CD4-positive, alpha-beta T cell treated with Interleukin-4 for 1 hour (primary cell): ENCODE measurements at regions not wholly inside any gene's neighbourhood (a gene's known extent, or its start where the extent isn't known, plus 50 kb on each side); places are given as distances from the start of the nearest gene placed in this dataset.
"Not testable (repeated sequence)": the region's sequence is repeated elsewhere in the genome, so short reads cannot be mapped to it uniquely, and the experiment has no call there.

ENCODE experiments used
- DNase-seq, 2 donors: peaks; one replicate each; pipeline ENCODE4 v3.0.0-alpha.2; 2020 to 2022

DNA sequence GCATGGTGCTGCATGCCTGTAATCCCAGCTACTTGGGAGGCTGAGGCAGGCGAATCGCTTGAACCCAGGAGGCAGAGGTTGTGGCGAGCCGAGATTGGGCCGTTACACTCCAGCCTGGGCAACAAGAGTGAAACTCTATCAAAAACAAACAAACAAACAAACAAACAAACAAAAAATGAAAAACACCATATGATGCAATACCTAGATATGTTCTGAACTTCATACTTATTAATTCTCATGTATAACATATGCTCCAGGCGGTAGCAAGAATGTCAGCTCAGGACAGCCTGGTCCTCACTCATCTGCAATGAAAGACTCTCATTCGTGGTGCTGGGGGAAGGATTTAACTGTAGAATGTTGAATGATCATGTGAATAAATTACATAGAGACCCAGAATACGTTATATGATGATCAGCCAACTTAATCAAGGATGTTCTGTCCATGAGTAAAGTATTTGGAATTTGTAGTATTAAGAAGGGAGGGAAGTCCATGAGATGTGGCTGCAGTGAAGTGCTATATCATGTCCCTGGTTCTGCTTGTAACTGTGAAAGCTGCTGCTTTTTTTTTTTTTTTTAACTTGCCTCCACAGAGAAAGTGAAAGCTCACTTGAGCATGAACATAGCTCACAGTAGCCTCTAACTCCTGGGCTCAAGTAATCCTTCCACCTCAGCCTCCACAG, 206.8 kb downstream of the UQCRFS1 start:
- no peak for DNase-seq

DNA sequence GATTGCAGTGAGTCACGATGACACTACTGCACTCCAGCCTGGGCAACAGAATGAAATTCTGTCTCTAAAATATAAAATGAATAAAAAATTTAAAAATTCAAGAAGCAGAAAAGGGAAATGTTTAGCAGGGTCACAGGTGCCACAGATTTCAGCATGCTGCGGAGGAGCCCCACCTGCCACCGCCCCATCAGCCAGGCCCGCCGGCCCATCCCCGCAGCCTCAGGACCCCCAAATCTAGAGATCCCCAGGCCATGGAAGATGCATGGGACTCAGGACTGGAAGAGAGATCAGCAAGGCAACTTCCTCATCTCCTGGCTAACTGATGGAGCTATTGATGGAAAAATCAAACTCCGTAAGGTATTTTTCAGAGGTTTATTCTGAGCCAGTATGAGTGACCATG, 208.2 kb downstream of the UQCRFS1 start:
- no peak for DNase-seq

DNA sequence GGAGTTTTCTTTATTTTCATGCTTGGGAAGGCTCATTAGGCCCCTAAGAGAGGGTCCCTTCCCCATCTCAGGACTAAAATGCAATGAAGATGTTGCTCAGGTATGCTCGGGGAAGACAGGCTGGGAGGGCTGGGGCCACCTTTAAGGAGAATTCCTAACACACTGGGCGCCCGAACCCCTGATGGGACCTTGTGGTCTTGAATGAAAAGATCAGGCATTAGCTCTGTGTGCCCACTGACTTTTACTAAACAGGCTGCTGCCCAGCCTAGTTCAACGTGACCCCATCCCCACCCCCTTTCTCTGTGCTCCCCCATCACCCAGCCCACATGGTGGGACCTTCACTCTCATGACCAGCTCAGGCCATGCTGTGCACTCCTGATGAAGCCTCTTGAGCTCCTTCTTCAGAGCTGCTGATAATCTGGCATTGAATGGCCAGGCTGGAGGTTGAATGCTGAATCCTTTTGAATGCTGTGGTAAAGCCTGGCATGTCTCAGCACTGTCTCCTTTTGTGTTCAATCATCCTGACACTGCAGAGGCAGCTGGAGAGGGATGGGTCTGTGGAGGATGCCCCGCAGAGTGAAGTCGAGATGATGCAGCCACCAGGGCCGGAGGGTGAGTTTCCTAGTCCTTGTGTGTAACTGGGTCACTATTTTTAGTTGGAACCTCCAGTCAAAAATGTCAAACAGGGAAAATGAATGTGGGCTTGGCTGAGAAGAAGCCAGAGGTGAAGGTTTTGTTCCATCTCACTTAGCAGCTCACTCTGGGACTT, 209.1 kb downstream of the UQCRFS1 start:
- no peak for DNase-seq

DNA sequence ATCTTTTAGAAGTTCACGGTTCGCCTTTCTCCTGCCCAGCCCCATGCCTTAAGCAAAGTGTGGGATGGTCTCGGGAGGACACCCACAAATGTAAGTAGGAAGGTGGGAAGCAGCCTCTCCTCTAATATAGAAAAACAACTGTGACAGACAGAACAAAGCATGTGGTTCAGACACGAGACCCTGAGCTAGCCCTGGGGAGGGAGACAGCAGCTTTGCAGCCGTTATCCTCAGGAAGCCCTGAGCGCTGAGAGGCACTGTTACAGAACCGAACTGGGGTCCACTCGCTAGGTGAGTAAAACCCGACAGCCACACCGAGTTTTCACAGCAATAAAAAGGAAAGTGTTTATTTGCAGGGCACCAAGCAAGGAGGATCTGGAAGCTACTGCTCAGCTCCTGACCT, 210.6 kb downstream of the UQCRFS1 start:
- DNase-seq: no peak

DNA sequence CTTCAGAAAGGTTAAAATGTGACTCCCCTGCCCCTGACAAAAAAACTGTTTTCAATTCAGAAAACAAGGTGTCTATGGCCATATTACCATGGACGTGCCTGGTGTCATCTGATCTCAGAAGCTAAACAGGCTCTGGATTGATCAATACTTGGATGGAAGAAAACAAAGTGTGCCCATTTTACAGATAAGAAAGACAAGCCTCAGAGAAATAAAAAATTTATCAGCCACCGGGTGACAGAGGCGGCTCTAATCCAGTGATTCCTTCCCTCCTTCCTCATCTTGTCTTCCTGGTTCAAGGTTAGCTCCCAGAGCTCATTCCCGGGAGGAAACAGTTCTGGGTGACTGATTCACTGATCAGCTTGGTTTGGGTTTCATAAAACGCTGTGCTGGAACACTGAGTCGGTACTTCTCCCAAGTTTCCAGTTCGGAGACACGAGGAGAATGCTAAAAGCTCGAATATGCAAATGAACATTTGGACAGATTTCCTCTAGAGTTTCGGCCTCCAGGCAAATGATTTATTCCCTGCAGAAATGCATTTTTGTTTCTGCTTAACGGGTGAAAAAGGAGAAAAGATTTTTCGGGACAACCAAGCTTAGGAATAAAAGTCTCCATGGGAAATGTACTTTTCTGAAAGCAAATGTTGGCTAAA, 211.2 kb downstream of the UQCRFS1 start:
- DNase-seq: no peak

DNA sequence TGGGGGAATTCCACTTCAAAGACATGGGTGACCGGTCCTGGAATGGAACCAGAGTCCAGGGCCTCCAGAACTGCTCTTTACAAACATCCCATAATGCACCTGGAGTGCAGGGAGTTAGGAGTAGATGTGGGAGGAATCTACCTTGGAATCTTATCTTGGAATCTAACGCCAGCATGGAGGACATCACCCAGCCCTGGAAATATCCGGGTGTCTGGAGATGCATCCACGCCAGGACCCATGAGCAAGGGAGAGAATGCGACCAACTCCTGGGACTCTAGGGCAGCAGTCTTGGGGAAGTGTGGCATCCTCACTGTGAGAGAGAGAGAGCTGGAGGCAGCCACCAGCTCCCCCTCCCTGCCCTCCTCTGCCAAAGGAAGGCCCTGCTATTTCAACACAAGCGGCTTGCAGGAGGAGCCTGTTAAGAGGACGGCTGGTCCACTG, 211.8 kb downstream of the UQCRFS1 start:
- DNase-seq: no peak

DNA sequence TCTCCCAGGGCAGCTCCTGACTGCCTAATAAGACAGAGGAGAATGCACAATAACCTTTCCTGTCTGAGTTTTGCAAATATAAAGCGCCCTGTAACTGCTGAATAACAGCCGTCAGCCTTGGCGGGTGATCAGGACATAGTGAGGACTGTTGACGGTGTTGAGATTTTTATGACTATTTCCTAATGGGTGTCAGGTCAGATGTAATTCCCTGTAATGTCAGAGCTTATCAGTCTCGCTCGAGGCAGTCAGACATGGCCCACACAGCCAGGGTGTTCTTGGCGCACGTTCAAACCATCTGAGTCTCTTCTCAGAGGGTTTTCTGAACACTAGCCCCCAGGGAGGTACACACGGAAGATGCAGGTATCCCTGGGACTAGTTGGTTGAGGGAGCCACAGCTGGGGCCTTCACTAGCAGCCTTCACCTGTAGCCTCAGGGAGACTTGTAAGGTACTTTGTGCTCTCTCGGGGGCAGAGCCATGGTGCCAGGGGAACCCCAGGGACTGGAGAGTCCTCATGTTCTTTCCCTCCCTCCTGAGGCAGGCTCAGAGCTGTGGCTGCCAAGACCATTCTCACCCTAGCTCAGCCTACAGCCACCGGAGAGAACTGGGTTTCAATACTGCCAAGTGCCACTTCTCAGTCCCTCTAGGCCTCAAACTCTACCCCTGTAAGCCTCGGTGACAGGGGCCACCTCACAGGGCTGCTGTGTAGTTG, 213.1 kb downstream of the UQCRFS1 start:
- no peak for DNase-seq

DNA sequence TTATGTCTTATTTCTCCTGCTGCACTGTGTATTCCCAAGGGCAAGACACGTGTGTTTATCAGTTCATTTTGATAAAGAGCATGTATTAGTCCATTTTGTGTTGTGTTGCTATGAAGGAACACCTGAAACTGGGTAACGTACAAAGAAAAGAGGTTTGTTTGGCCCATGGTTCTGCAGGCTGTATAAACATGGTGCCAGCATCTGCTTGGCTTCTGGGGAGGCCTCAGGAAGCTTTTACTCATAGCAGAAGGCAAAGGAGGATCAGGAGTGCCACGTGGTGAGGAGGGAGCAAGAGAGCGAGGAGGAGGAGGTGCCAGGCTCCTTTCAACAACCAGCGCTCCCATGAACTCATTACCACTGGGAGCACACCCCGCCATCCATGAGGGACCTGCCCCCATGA, 214.0 kb downstream of the UQCRFS1 start:
- DNase-seq: no peak

DNA sequence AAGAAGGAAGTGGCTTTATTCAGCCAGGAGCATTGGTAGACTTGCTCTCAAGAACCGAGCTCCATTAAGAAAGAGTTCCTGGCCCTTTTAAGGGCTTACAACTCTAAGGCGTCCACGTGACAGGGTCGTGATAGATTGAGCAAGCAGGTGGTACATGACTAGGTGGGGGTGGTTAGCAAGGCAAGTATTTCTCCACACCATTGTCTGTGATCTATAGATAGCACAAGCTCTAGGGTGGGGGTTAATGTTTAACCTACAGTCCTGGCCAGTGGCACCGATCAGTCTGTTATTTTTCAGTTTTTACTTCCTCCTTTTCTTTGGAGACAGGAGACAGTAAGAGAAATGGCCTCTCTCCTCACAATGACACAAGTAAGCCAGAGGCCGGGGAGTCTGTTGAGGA, 215.1 kb downstream of the UQCRFS1 start:
- not testable (repeated sequence) for DNase-seq

DNA sequence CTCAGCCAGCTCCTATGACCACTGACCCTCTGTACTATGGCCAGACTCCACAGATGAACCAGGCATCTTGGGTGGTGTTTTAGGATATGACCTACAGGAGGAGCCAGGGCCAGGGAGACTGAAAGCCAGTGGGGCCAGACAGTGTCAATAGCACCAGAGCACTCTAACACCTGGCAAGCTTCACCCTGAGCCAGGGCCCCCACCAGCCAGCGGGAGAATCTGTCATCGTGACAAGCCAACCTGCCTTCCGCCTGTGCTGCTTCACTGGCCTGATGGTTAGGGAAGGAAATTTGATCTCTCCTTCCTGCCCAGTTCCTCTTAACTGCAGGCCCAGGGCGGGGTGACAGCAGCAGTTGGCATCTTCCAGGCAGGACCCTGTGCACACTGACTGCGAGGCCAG, 222.4 kb downstream of the UQCRFS1 start:
- no peak for DNase-seq

DNA sequence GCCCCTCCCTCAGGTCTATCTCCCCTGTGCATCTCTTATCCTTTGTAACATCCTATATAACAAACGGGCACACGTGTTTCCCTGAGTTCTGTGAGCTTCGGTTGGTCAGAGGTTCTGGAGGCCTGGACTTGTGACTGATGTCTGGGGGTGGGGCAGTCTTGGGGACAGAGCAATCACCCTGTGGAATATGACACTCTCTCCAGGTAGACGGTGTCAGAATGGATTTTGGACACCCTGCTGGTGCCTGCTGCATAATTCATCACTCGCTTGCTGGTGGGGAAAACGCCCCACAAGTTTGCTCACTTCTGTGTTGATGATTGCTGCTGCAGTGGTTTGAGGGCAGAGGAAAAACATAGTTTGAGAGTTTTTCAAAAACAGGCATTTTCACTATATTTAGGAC, 223.2 kb downstream of the UQCRFS1 start:
- DNase-seq: no peak

DNA sequence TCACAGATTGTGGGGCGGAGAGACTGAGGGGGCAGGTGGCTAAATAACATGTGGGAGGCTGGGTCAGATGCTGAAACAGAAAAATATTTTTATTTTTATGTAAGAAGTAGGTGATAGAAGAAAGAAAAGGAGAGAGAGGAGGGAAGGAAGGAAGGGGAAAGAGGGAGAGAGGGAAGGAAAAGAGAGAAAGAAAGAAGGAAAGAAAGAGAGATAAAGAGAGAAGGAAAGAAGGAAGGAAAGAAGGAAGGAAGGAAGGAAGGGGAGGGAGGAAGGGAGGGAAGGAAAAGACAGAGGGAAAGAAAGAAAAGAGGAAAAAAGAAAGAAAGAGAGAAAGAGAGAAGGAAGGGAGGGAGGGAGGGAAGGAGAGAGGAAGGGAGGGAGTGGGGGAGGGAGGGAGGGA, 224.9 kb downstream of the UQCRFS1 start:
- no peak for DNase-seq

DNA sequence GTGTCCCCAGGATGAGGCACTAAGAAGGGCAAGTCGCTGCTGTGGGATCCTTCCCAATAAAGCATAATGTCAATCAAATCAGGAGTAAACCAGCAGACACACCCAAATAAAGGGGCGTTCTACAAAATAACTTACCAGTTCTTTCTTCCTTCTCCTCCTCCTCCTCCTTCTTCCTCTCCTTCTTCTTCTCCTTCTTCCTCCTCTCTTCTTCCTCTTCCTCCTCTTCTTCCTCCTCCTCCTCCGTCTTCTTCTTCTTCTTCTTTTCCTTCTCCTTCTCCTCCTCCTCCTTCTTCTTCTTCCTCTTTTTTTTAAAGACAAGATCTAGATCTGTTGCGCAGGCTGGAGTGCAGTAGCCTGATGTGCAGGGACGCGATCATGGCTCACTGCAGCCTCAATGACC, 225.8 kb downstream of the UQCRFS1 start:
- no peak for DNase-seq

DNA sequence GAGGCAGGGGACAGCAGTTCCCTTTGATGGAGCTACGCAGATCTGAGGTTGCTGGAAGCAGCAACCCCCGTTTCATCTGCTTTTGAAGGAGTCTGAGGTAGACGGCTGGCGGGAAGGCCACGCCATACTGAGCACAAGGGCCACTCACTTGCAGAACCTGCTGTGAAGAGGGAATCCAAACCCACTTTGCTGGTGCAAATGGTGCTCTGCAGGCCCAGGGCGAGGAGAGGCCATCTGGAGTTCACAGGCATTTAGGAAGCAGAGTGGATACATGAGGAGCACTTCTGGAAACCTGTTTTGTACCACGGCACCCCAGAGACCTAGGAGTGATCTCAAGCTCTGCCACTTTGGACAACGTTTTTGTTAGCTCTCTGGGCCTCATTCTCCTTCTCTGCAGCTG, 227.8 kb downstream of the UQCRFS1 start:
- no peak for DNase-seq

DNA sequence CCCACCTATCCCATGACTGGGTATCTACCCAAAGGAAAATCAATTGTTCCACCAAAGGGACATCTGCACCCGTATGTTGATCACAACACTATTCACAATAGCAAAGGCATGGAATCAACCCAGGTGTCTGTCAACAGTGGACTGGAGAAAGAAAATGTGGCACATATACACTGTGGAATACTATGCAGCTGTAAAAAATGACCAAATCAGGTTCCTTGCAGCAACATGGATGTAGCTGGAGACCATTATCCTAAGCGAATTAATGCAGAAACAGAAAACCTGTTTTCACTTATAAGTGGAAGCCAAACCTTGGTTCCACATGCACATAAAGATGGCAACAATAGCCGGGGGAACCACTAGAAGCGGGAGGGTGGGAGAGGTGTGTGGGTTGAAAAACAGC, 228.6 kb downstream of the UQCRFS1 start:
- no peak for DNase-seq

DNA sequence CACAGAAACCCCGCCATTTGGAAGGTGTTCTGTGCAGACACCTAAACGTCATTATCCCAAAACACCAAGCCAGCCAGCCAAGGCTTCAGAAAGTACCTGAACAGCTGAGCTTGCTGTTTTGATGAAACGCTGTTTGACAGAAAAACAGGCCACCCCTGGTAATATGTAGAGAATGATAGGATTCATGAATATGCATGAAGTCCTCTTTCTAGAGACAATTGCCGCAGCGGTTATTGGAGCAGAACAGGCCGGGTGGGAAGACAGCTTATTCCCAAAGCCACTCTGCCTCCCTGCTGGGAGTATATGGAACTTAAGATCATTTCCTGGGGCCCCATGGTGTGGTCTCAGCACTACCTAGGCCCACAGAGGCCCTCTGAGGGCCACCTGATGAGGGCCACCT, 229.5 kb downstream of the UQCRFS1 start:
- DNase-seq: no peak

DNA sequence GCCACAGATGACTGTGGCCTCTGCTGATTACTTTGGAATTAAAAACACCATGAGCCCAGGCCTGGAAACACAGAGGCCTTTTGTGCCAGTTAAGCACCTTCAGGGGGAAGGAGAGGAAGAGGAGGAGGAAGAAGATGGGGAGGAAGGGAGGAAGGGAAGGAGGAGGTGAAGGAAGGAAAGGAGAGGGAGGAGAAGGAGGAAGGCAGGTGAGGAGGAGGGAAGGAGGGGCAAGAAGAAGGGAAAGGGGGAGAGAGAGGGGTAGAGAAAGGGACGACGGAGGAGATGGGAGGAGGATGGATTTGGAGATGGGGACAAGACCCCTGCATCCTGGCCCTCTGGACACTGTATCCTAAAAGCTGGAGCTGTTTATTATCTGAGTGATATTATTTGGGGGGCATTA, 231.0 kb downstream of the UQCRFS1 start:
- no peak for DNase-seq

DNA sequence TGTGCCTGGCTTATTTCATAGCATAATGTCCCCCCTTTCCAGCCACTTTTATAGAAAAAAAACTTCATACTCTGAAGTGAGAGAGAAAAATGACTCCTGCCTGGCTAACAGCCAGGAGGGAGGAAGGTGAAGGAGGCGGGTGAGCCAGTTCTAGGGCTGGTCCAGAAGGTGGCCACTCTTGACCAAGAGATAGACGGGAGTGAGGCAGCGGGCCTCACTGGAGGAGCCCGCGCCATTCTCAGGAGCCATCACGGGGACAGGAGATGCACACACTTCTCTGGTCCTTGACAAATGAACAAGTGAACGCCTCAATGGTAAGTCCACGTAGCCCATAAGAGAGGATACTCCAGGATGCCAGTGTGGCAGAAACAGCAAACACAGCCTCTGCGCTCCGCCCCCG, 231.4 kb downstream of the UQCRFS1 start:
- DNase-seq: no peak

DNA sequence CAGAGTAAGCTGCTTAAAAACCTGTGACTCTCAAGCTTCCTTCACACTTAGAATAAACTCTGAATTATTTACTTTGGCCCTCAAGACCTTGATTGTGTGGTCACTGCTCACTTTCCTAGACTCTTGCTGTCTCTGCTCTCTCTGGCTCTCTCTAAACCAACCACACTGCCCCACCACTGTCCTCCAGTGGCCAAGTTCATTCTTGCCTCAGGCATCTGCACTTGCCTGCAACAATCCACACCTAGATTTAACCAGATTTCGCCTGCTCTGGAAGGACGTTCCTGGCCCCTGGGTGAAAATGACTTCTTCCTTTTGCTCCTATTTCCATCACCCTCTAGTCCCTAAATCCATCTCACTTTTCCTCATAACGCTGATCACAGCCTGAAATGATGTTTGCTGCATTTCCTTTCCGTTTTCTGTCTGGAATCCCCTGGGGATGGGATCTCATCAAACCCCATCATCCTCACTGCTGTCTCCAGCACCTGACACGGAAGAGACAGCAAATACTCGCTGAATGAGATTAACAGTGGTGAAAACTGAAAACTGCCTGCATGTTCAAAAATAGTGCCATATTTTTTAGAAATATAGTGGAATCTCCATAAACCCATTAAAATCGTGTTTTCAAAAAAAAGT, 232.6 kb downstream of the UQCRFS1 start:
- DNase-seq: no peak

DNA sequence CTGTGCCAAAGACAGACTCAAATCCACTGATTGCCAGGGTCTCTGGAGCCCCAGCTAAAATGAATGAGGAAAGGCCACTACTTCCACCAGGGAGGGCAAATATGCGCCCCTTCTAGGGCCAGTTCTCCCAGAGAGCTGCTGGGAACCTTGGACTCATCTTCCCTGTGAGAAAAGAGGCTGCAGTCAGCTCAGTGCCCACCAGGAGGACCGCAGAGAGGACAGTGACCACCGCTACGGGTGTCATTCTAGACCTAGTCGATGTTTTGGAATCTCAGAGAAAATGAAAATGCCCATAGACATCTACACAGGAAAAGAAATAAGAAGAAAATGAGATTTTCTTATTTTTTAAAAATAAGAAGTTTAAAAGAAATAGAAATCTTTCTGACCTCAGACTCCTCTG, 235.1 kb downstream of the UQCRFS1 start:
- DNase-seq: no peak

DNA sequence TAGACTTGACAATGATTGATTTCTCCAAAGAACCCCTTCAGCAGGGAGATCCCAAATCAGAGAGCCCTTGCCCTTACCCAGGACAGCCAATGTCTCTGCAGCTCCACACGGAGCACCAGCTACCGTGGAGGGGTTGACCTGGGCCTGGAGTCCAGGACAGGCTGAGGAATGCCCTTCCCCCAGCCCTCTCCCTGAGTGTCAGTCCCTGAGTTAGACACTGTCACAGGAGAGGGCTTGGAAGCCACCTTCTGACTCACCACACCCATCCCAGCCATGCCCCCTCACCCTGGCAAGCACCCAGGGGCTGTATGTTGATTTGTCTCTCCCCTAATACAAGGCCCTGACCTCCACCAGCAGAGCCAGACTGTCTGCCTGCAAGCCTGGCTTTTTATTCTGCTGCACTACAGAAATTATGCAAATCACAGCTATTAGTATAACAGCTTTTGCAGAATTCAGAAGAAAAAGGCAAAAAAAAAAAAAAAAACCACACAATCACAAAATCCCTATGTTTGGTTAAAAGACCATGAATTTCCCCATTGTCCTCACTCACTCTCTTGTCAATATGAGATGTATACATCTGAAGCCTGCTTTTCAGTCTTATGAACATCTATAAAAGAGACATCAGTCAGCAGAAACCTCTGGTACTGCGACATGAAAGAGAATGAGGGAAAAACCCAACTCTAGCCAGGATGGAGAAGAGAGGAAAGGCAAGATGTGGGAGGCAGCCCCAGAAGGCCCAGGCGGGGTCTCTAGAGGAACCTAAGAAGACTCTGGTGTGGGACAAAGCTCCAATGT, 240.7 kb downstream of the UQCRFS1 start:
- DNase-seq: no peak

DNA sequence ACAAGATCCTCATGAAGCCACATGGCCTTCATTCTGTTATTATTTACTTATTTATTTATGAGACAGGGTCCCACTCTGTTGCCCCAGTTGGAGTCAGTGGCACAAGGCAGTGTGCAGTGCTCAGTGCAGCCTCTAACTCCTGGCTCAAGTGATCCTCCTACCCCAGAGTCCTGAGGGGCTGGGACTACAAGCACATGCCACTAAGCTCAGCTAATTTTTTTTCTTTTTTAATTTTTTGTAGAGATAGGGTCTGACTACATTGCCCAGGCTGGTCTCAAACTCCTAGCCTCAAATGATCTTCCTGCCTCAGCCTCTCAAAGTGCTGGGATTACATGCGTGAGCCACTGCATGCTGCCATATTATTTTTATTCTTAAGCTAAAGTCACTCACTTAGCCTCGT, 241.4 kb downstream of the UQCRFS1 start:
- DNase-seq: no peak
